SJCRH30 (cell line): ENCODE measurements at regions not wholly inside any gene's neighbourhood (a gene's known extent, or its start where the extent isn't known, plus 50 kb on each side); places are given as distances from the start of the nearest gene placed in this dataset.

Source experiments
- DNase-seq, 2 experiments: peaks; one replicate each; pipeline ENCODE4 v3.0.0-alpha.2; 2015 to 2020
- H3K27ac ChIP-seq: fragments of 250-450 bp; sonication (Bioruptor Pico); 2 replicates; pipeline ENCODE4 v1.5.1; 2020; ENCODE audit warnings: mild to moderate bottlenecking, moderate library complexity
- H3K27me3 ChIP-seq: fragments of 250-450 bp; sonication (Bioruptor Pico); 2 replicates; pipeline ENCODE4 v1.5.1; 2020; ENCODE audit warnings: mild to moderate bottlenecking, moderate library complexity
- H3K36me3 ChIP-seq: fragments of 250-450 bp; sonication (Bioruptor Pico); 2 replicates; pipeline ENCODE4 v1.5.1; 2020; ENCODE audit warnings: mild to moderate bottlenecking, moderate library complexity
- H3K4me1 ChIP-seq: fragments of 250-450 bp; sonication (Bioruptor Pico); 2 replicates; pipeline ENCODE4 v1.5.1; 2020; ENCODE audit warnings: mild to moderate bottlenecking, moderate library complexity
- H3K4me3 ChIP-seq: fragments of 250-450 bp; sonication (Bioruptor Pico); 2 replicates; pipeline ENCODE4 v1.5.1; 2020; ENCODE audit warnings: mild to moderate bottlenecking, moderate library complexity
- H3K9me3 ChIP-seq: fragments of 250-450 bp; sonication (Bioruptor Pico); replicated peaks from 2 replicates; pipeline ENCODE4 v1.5.1; 2020; ENCODE audit warnings: mild to moderate bottlenecking, moderate library complexity

GRCh38 chr10:78316451-78316931 is 282.8 kb downstream of the RPS24 start:
- DNase-seq: no peak
- no peak overlapping the region for H3K4me3 ChIP-seq
- no peaks in the 10 kb centered on the region for H3K27me3 ChIP-seq
- H3K9me3 ChIP-seq: no peaks in the 10 kb centered on the region
- H3K4me1 ChIP-seq: no peaks in the 10 kb centered on the region
- H3K27ac ChIP-seq: no peak overlapping the region
- no peaks in the 10 kb centered on the region for H3K36me3 ChIP-seq

- Histone ChIP-seq H3K4me3 (no peak overlapping the region), H3K27ac (no peak overlapping the region), H3K4me1 (no peaks in the 10 kb centered on the region), H3K36me3 (no peaks in the 10 kb centered on the region), H3K9me3 (no peaks in the 10 kb centered on the region), H3K27me3 (no peaks in the 10 kb centered on the region)
- no peak for DNase-seq
Observed at GRCh38 chr10:78318305-78318704, 284.6 kb downstream of the RPS24 start.

GRCh38 chr10:78319371-78319770 is 285.7 kb downstream of the RPS24 start:
- DNase-seq: no peak
- no peaks in the 10 kb centered on the region for H3K9me3 ChIP-seq
- H3K27ac ChIP-seq: no peak overlapping the region
- H3K27me3 ChIP-seq: no peaks in the 10 kb centered on the region
- no peaks in the 10 kb centered on the region for H3K36me3 ChIP-seq
- H3K4me1 ChIP-seq: no peaks in the 10 kb centered on the region
- no peak overlapping the region for H3K4me3 ChIP-seq

- no peaks in the 10 kb centered on the region for H3K9me3 ChIP-seq
- no peaks in the 10 kb centered on the region for H3K36me3 ChIP-seq
- no peak overlapping the region for H3K4me3 ChIP-seq
- no peak for DNase-seq
- no peaks in the 10 kb centered on the region for H3K4me1 ChIP-seq
- no peak overlapping the region for H3K27ac ChIP-seq
- no peaks in the 10 kb centered on the region for H3K27me3 ChIP-seq
Observed at GRCh38 chr10:78319841-78320240, 286.2 kb downstream of the RPS24 start.

GRCh38 chr10:78320506-78320905 is 286.8 kb downstream of the RPS24 start:
- no peak overlapping the region for H3K4me3 ChIP-seq
- H3K27ac ChIP-seq: no peak overlapping the region
- no peaks in the 10 kb centered on the region for H3K9me3 ChIP-seq
- no peaks in the 10 kb centered on the region for H3K36me3 ChIP-seq
- no peaks in the 10 kb centered on the region for H3K27me3 ChIP-seq
- DNase-seq: no peak
- no peaks in the 10 kb centered on the region for H3K4me1 ChIP-seq

GRCh38 chr10:78321000-78321399 is 287.3 kb downstream of the RPS24 start:
- Histone ChIP-seq H3K36me3 (no peaks in the 10 kb centered on the region), H3K27ac (no peak overlapping the region), H3K4me1 (no peaks in the 10 kb centered on the region), H3K27me3 (no peaks in the 10 kb centered on the region), H3K4me3 (no peak overlapping the region), H3K9me3 (no peaks in the 10 kb centered on the region)
- no peak for DNase-seq

- DNase-seq: no peak
- H3K27ac ChIP-seq: no peak overlapping the region
- H3K27me3 ChIP-seq: no peaks in the 10 kb centered on the region
- no peaks in the 10 kb centered on the region for H3K4me1 ChIP-seq
- H3K9me3 ChIP-seq: no peaks in the 10 kb centered on the region
- H3K4me3 ChIP-seq: no peak overlapping the region
- no peaks in the 10 kb centered on the region for H3K36me3 ChIP-seq
Observed at GRCh38 chr10:78321500-78321899, 287.8 kb downstream of the RPS24 start.

- DNase-seq: no peak
- H3K9me3 ChIP-seq: peaks cover 3% of the 10 kb centered on the region; the same call in 1 of the 2 replicates
- H3K27me3 ChIP-seq: no peaks in the 10 kb centered on the region
- no peak overlapping the region for H3K4me3 ChIP-seq
- H3K36me3 ChIP-seq: no peaks in the 10 kb centered on the region
- no peaks in the 10 kb centered on the region for H3K4me1 ChIP-seq
- H3K27ac ChIP-seq: no peak overlapping the region
Observed at GRCh38 chr10:78326372-78326771, 292.7 kb downstream of the RPS24 start.

- Histone ChIP-seq H3K27ac (no peak overlapping the region), H3K27me3 (no peaks in the 10 kb centered on the region), H3K4me1 (no peaks in the 10 kb centered on the region), H3K36me3 (no peaks in the 10 kb centered on the region), H3K9me3 (peaks cover 3% of the 10 kb centered on the region; the same call in 1 of the 2 replicates), H3K4me3 (no peak overlapping the region)
- DNase-seq: no peak
Observed at GRCh38 chr10:78327778-78328591, 294.3 kb downstream of the RPS24 start.

- DNase-seq: no peak
- H3K27me3 ChIP-seq: no peaks in the 10 kb centered on the region
- no peak overlapping the region for H3K4me3 ChIP-seq
- H3K4me1 ChIP-seq: no peaks in the 10 kb centered on the region
- no peaks in the 10 kb centered on the region for H3K36me3 ChIP-seq
- H3K27ac ChIP-seq: no peak overlapping the region
- peaks cover 3% of the 10 kb centered on the region; the same call in 1 of the 2 replicates for H3K9me3 ChIP-seq
Observed at GRCh38 chr10:78328592-78329404, 295.1 kb downstream of the RPS24 start.

- Histone ChIP-seq H3K9me3 (peaks cover 3% of the 10 kb centered on the region; the same call in 1 of the 2 replicates), H3K4me3 (no peak overlapping the region), H3K27ac (no peak overlapping the region), H3K4me1 (no peaks in the 10 kb centered on the region), H3K36me3 (no peaks in the 10 kb centered on the region), H3K27me3 (no peaks in the 10 kb centered on the region)
- DNase-seq: no peak
Observed at GRCh38 chr10:78330884-78331283, 297.2 kb downstream of the RPS24 start.

GRCh38 chr10:78331391-78331922 is 297.8 kb downstream of the RPS24 start:
- H3K27ac ChIP-seq: no peak overlapping the region
- DNase-seq: no peak

GRCh38 chr10:78332012-78332411 is 298.3 kb downstream of the RPS24 start:
- Histone ChIP-seq H3K27ac (no peak overlapping the region), H3K4me3 (no peak overlapping the region), H3K9me3 (no peaks in the 10 kb centered on the region; the same call in 1 of the 2 replicates), H3K27me3 (no peaks in the 10 kb centered on the region), H3K4me1 (no peaks in the 10 kb centered on the region), H3K36me3 (no peaks in the 10 kb centered on the region)
- no peak for DNase-seq

More at GRCh38 chr10:78331391-78331922, 297.8 kb downstream of the RPS24 start:
- Histone ChIP-seq H3K36me3 (no peaks in the 10 kb centered on the region), H3K9me3 (peaks cover 3% of the 10 kb centered on the region; the same call in 1 of the 2 replicates), H3K4me1 (no peaks in the 10 kb centered on the region), H3K27me3 (no peaks in the 10 kb centered on the region), H3K4me3 (no peak overlapping the region)

GRCh38 chr10:78332657-78333056 is 299.0 kb downstream of the RPS24 start:
- no peaks in the 10 kb centered on the region for H3K4me1 ChIP-seq
- no peak overlapping the region for H3K27ac ChIP-seq
- no peak overlapping the region for H3K4me3 ChIP-seq
- no peaks in the 10 kb centered on the region for H3K36me3 ChIP-seq
- no peaks in the 10 kb centered on the region for H3K27me3 ChIP-seq
- no peaks in the 10 kb centered on the region for H3K9me3 ChIP-seq
- no peak for DNase-seq
